Motor neuron (in vitro differentiated cells): ENCODE measurements at regions not wholly inside any gene's neighbourhood (a gene's known extent, or its start where the extent isn't known, plus 50 kb on each side); places are given as distances from the start of the nearest gene placed in this dataset.
A peak's percentile ranks its signal among the peaks of the same experiment; 100 is the strongest.
"Not testable (repeated sequence)": the region's sequence is repeated elsewhere in the genome, so short reads cannot be mapped to it uniquely, and the experiment has no call there.

Source experiments
- ATAC-seq, 8 experiments: fragments of 200-7000 bp; cut with Tn5 transposase; replicated peaks in 6 of 8; 2 replicates each; pipeline ENCODE4 v1.8.0; 2021; ENCODE audit warnings: mild to moderate bottlenecking in 8 of 8, moderate library complexity in 8 of 8
- H3K27ac ChIP-seq, 2 donors: fragments of 250-450 bp; sonication (Bioruptor Pico); 2 replicates each; pipeline ENCODE4 v1.9.0; 2021; ENCODE audit warnings: antibody characterized with exemption in 2 of 2, mild to moderate bottlenecking in 2 of 2, moderate library complexity in 1 of 2
- H3K4me1 ChIP-seq, 2 donors: fragments of 250-450 bp; sonication (Bioruptor Pico); replicated peaks in 1 of 2; 2 replicates each; pipeline ENCODE4 v1.6.1; 2021; ENCODE audit warnings: antibody characterized with exemption in 2 of 2, mild to moderate bottlenecking in 2 of 2, moderate library complexity in 1 of 2
- H3K4me3 ChIP-seq, 5 donors: fragments of 250-450 bp; sonication (Bioruptor Pico); 2 replicates each; pipeline ENCODE4 v1.9.0; 2021; ENCODE audit warnings: antibody characterized with exemption in 5 of 5, mild to moderate bottlenecking in 5 of 5, moderate library complexity in 4 of 5
- WGBS, 10 experiments: fragments of 450-650 bp; shearing (Covaris generic); methylation state at CpG; one replicate each; pipeline ENCODE4 v1.0.0; 2022; 5-methylcytosine and 5-hydroxymethylcytosine counted together
- in situ Hi-C, 9 experiments: fragments of 400-800 bp; cut with MboI; loops; one replicate each; pipeline ENCODE4 v1.15.0; 2021; ENCODE audit warnings: low sequenced_read_pairs in 9 of 9, low pct_unique_long_range_greater_than_20kb in 2 of 9; ENCODE audit not compliant: unreplicated experiment in 9 of 9

- in situ Hi-C loops = no loop called here
Measured at GRCh38 chr14:44414646-44415045, 92.4 kb downstream of the FSCB start.

GRCh38 chr14:44412858-44413569, 94.1 kb downstream of the FSCB start:
- Histone ChIP-seq H3K4me3 (no peak overlapping the region), H3K27ac (no peak overlapping the region), H3K4me1 (peaks cover 0 to 2% of the 10 kb centered on the region in 2 donors)
- peak in 2 of 8 experiments; percentile 24 to 32 for ATAC-seq
- in situ Hi-C loops = no loop called here
- WGBS, 10 experiments = 0 to 100% (median 37%) methylated on average over 1 of the region's 1 CpG; no CpG with 5 or more reads in 6 of the 10 experiments

More at GRCh38 chr14:44414646-44415045, 92.4 kb downstream of the FSCB start:
- H3K4me3 ChIP-seq = no peak overlapping the region
- ATAC-seq = no peak
- peaks cover 0 to 2% of the 10 kb centered on the region in 2 donors for H3K4me1 ChIP-seq
- WGBS, 10 experiments = 0 to 100% (median 72%) methylated on average over 1 of the region's 1 CpG
- no peak overlapping the region for H3K27ac ChIP-seq

GRCh38 chr14:44405011-44405486, 102.0 kb downstream of the FSCB start:
- no peak overlapping the region for H3K27ac ChIP-seq
- in situ Hi-C loops = no loop called here
- 0 to 100% (median 72%) methylated on average over 1 to 5 of the region's 5 CpGs for WGBS, 10 experiments
- H3K4me3 ChIP-seq = no peak overlapping the region
- no peak for ATAC-seq
- no peaks in the 10 kb centered on the region for H3K4me1 ChIP-seq

GRCh38 chr14:44404599-44404998, 102.5 kb downstream of the FSCB start:
- ATAC-seq = no peak
- Histone ChIP-seq H3K4me3 (no peak overlapping the region), H3K4me1 (no peaks in the 10 kb centered on the region), H3K27ac (no peak overlapping the region)
- in situ Hi-C loops = no loop called here
- WGBS, 10 experiments = 0 to 100% (median 79%) methylated on average over 1 to 3 of the region's 3 CpGs

- WGBS, 10 experiments = 0 to 100% (median 14%) methylated on average over 1 of the region's 1 CpG; no CpG with 5 or more reads in 3 of the 10 experiments
- Histone ChIP-seq H3K4me1 (no peaks in the 10 kb centered on the region), H3K27ac (no peak overlapping the region), H3K4me3 (no peak overlapping the region)
- in situ Hi-C loops = no loop called here
- no peak for ATAC-seq
Measured at GRCh38 chr14:44404036-44404435, 103.0 kb downstream of the FSCB start.

GRCh38 chr14:44403193-44403592, 103.9 kb downstream of the FSCB start:
- H3K4me3 ChIP-seq = no peak overlapping the region
- no peak overlapping the region for H3K27ac ChIP-seq
- in situ Hi-C loops = no loop called here
- H3K4me1 ChIP-seq = no peaks in the 10 kb centered on the region
- no peak for ATAC-seq
- WGBS, 10 experiments = 0 to 78% (median 33%) methylated on average over 2 to 3 of the region's 3 CpGs; no CpG with 5 or more reads in 2 of the 10 experiments

GRCh38 chr14:44396226-44396625, 110.9 kb downstream of the FSCB start:
- H3K27ac ChIP-seq = no peak overlapping the region
- H3K4me3 ChIP-seq = no peak overlapping the region
- no peaks in the 10 kb centered on the region for H3K4me1 ChIP-seq
- 18 to 100% (median 100%) methylated on average over 1 to 2 of the region's 2 CpGs; no CpG with 5 or more reads in 2 of the 10 experiments for WGBS, 10 experiments
- no peak for ATAC-seq
- in situ Hi-C loops = no loop called here

- no peak overlapping the region for H3K4me3 ChIP-seq
- 0 to 68% (median 33%) methylated on average over 1 to 2 of the region's 2 CpGs; no CpG with 5 or more reads in 1 of the 10 experiments for WGBS, 10 experiments
- in situ Hi-C loops = no loop called here
Measured at GRCh38 chr14:44392984-44393383, 114.1 kb downstream of the FSCB start.

GRCh38 chr14:44388306-44388705, 118.8 kb downstream of the FSCB start:
- H3K4me1 ChIP-seq = no peaks in the 10 kb centered on the region
- no peak overlapping the region for H3K27ac ChIP-seq
- in situ Hi-C loops = no loop called here
- no peak for ATAC-seq
- H3K4me3 ChIP-seq = no peak overlapping the region

More at GRCh38 chr14:44392984-44393383, 114.1 kb downstream of the FSCB start:
- Histone ChIP-seq H3K4me1 (no peaks in the 10 kb centered on the region), H3K27ac (no peak overlapping the region)
- ATAC-seq = no peak

- Histone ChIP-seq H3K4me3 (no peak overlapping the region), H3K27ac (no peak overlapping the region), H3K4me1 (no peaks in the 10 kb centered on the region)
- ATAC-seq = no peak
- in situ Hi-C loops = no loop called here
- 0 to 100% (median 89%) methylated on average over 1 to 5 of the region's 6 CpGs; no CpG with 5 or more reads in 3 of the 10 experiments for WGBS, 10 experiments
Measured at GRCh38 chr14:44385906-44386305, 121.2 kb downstream of the FSCB start.

- H3K4me3 ChIP-seq, ATAC-seq, in situ Hi-C loops, H3K27ac ChIP-seq, H3K4me1 ChIP-seq: not testable (repeated sequence)
- 0 to 80% (median 33%) methylated on average over 1 to 3 of the region's 6 CpGs; no CpG with 5 or more reads in 7 of the 10 experiments for WGBS, 10 experiments
Measured at GRCh38 chr14:44385296-44385695, 121.8 kb downstream of the FSCB start.

- H3K4me3 ChIP-seq, in situ Hi-C loops, ATAC-seq, H3K4me1 ChIP-seq, H3K27ac ChIP-seq: not testable (repeated sequence)
- WGBS, 10 experiments = no CpG with 5 or more reads among the region's 38 CpGs
Measured at GRCh38 chr14:44384601-44385293, 122.3 kb downstream of the FSCB start.

GRCh38 chr14:44384093-44384492, 123.0 kb downstream of the FSCB start:
- ATAC-seq = no peak
- Histone ChIP-seq H3K4me3 (no peak overlapping the region), H3K4me1 (no peaks in the 10 kb centered on the region), H3K27ac (no peak overlapping the region)
- WGBS, 10 experiments = 17 to 80% (median 80%) methylated on average over 1 to 4 of the region's 5 CpGs; no CpG with 5 or more reads in 6 of the 10 experiments
- in situ Hi-C loops = no loop called here
